NCI-H146 treated with DMSO at 0.1 percent for 48 hours (cell line): ENCODE measurements at regions not wholly inside any gene's neighbourhood (a gene's known extent, or its start where the extent isn't known, plus 50 kb on each side); places are given as distances from the start of the nearest gene placed in this dataset.

Source experiments
- DNase-seq: peaks from one replicate; lab custom pipeline; 2025; ENCODE audit not compliant: unreplicated experiment; lab: John Stamatoyannopoulos, UW

DNA sequence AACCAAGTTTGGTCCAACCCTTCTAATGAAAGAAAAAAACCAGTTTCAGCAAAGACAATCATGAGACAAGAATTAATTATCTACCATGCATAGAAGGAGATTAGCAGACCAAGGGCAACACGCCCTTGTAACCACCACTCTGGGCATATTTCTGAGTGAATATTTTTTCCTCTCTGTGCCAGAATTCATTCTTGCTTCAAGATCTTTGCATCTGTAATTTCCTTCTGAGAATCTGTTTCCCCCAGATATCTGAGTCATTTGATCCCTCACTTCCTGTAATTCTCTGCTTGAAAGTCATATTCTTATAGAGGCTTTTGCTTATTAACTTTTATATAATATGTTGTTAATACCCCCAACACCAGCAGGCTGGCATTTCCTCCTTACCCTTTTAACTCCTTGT, 243.7 kb downstream of the SLC16A7 start:
- no peak for DNase-seq

DNA sequence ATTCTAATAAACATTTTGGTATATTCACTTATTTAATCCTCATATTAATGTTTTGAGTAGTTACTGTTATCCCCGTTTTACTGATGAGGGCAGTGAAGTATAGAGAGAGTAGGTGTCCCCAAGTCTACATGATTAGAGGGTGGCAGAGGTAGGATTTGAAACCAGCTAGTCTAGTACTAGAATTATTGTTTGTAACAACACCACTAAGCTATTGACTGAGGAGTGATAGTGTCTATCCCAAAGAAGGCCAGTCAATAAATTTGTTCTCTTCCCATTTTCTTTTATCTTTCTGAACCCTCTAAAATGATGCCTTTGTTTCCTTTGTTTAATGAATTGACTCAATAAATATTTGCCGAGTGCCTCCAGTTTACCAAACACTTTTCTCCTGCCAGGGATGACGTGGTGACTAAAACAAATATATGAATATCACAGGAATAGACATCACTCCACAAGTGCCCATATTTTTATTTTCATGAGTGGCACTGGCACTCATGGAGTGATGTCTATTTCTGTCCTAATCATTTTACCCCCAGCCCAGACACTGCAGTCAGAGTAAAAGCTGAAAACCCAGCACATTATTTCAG, 247.5 kb downstream of the SLC16A7 start:
- DNase-seq, result peak; percentile 61

DNA sequence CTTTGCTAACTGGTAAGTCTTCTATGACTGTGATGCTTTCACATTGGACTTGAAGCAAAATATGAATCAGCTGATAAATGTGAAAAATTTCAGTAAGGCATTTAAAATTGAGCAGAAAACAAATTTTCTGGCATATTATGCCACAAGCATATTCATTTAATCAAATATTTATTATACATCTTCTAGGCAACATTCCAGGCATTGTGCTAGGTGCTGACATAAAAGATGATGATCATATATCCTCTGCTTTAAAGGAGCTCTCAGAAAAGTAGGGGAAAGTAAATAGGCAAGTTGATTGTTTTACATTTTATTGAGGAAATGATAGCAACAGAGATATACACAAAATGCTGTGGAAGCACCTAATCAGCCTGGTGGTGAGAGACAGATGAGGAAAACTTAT, 248.9 kb downstream of the SLC16A7 start:
- no peak for DNase-seq

DNA sequence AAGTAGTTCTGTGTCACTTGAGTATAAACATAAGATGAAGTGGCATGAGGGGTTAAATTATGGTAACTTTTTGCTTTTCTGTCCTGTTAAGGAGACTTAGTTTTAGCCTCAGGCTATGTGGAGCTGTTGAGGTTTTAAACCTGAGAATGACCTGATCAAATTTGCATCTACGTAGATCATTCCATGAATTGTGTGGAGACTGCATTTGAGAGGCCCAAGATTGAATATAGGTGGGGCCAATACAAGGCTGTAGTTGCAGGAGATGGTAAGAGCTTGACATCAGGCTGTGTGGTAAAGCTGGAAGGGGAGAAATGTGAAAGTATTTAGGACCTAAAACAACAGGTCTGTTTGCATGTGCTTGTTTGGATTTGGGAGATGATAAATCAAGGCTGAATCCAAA, 249.5 kb downstream of the SLC16A7 start:
- no peak for DNase-seq

DNA sequence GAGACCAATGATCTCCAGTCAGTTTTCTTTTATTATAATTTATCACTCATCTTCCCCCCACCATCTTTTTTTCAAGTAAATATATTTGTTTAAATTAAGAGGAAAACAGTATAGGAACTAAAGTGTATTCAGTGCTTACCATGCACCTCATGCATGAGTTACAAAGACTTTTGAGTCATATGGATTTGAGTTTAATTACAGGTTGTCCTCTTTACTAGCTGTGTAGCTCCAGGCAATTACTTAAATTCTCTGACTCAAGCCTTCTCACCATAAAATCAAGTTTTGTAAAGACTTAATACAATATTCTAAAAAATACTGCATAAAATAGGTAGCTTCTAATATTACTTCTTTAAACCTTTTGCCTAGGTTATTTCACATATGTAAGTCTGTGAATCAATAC, 251.3 kb downstream of the SLC16A7 start:
- no peak for DNase-seq

DNA sequence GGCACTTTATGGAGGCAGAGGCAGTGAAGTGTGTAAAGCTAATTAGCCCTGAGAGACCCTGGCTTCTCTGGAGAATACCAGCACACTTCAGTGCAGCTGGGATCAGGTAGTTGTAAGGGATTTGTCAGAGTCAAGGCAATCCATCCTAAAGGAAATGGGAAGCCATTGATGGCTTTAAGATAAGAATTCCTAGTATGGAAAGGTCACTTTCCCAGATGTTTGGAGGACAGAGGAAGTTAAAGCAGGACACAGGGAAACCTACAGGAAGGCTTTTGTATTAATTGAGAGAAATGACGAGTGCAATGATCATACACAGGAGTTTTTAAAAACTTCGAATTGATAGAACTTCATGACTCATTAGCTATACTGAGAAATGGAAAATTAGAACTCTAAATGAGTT, 254.4 kb downstream of the SLC16A7 start:
- no peak for DNase-seq

DNA sequence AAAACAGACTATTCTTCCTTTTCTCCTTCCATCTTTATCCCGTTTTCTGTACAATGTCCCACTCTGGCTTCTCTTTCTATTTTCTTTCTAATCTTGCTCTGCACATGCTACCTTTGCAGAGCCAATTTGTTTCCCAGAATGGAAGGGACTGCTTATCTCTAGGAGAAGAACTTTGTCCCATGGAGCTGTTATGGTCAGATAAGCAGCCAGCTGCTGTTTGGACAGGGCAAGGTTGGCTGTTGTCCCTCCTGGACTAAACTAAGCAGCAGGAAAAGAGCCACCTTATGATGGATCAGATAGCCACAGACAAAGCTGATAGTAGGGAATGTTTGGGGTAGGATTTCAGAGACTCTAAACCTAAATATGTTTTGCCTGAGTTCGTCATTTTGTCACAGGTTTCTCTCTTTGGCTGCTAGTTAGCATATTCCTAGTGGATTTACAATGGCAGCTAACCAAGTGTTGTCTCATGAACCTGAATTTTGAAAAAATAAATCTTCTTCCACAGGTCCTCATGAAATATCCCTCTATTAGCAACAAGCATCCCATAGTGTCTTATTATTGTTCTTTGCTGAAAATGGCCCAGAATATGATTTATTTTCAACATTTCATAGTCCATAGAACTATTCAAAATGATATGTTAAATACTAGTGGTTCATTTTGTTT, 262.8 kb downstream of the SLC16A7 start:
- no peak for DNase-seq

DNA sequence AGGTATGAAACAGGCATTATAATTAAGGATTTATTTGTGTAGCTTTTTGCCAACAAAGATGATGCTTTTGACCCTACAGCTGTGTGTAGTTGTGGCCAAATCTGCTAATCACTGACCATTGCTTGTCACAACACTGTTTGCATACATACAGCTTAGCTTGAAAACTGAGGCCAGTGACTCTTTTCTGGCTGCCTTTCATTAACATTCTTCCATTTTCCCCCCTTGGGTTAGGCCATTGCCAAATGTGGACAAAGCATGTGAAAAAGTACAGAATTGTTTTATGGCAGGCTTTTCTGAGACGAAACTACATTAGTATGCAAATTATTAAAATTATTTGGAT, 263.3 kb downstream of the SLC16A7 start:
- DNase-seq, result no peak

DNA sequence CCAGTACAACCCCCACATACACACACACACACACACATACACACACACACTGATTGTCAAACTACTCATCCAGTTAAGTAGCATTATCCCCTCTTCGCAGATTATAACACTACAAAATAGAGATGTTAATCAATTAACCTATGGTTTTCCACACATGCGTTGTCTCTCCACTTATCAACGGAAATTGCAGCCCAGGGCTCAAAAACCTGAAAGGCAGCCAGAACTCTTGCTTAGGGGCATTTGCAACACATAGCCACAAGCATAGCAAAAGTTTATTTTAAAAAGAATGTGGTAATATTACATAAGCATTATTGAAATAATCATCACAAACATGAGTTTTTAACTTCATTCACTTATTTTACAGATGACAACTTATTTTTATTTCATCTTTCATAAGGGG, 265.8 kb downstream of the SLC16A7 start:
- DNase-seq, result no peak

DNA sequence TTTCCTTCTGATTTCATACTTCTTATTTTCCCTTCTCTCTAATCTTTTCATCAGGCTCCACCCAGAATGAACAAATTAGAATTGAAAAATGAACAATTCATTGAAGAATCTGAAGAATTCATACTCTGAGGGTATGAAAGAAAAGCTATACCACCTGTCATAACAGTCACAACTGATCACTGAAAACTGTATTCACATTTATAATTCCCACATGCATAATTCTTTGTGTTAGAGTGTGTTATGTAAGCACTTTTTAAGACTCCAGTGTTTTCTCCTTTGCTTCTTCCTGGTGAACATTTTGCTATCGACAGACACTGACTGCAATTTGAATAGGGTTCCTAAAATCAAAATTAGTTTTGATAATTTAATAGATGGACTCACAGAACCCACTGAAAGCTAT, 271.2 kb downstream of the SLC16A7 start:
- no peak for DNase-seq

DNA sequence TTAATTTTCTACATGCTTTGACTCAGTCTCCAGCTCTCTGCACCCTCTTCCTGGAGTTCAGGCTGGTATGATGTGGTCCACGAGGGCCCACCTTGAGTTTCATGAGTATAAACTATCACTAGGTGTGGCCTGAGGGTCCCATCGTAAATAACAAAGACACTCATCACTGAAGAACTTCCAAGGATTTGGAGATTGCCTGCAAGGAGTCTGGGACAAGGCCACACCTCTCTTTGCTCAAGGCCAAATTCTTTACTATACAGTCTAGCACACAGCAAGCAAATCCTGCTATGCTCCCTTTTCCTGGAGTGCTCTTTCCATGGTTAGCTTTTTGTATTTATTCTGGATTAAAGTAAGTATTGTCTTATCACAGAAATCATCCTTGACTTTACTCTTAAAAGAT, 271.9 kb downstream of the SLC16A7 start:
- no peak for DNase-seq

DNA sequence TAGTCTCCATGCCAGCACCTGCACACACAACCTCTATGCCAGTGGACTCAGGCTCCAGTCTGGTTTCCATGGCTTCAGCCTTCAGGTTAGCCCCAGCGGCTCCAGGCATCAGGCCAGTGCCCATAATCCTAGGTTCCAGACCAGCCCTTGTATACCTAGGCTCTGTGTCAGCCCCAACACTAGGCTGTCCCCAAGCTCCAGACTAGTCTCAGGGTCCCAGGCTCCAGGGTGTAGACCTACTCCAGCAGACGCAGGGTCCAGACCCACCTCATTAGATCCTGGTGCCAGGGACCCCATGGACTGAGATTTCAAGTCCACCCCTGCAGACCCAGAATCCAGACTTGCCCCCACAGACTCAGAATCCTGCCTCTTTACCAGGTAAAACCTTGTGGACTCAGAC, 275.9 kb downstream of the SLC16A7 start:
- DNase-seq, result no peak

DNA sequence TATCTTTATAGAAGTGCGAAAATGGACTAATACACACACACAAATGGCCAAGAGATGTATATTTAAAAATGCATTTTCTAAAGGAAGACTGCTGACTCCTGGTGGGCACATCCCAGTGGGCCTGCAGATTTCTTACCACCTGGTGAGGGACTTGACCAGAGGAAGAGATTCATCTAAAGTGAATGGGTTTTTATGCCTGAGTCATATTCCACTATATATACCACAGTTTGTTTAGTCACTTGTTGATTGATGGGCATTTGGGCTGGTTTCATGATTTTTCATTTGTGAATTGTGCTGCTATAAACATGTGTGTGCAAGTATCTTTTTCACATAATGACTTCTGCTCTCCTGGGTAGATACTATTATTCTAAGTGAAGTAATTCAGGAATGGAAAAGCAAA, 277.3 kb downstream of the SLC16A7 start:
- no peak for DNase-seq

DNA sequence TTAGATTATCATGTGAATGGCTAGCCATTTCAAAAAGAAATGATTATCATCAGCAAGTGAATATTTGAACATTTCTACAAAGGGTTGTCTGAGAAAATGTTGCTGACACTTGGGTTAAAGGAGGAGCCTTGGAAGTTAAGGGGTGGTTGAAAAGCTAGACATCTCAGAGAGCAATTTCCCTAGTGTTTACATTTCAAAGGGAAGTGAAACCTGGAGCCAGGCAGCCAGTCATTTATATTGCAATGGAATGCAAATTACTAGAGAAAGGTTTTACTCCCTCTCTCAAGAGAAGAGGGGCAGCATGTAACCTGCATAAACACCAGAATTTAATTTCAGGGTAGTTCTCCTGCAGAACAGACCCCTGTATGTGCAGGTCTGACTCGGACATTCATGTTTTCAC, 279.0 kb downstream of the SLC16A7 start:
- DNase-seq, result no peak

DNA sequence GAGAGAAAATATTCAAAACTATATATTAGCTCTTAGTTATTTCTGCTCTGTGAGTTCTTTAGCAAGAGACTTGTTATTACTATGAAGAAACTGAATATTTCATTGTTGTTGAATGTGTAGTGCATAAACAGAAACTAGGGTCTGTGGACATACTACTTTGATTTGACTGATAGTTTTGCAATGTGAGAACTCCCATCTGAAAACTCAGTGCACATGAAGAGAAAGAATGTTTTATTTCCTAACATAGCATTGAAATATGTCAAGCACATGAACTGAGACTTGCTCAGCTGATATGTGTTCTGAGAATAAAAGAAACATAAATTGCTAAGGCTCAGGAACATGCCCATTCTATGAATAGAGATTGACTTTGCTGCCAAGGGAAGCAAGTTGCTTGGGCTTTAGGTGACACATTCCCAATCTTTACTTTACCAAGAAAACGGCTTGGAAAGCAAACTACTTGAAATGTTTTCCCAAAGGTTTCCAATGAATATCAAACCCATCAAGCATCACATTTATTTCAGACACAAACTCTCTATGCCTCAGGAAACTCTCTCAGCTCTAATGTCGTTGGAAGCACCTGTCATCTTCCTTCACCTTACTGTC, 290.4 kb downstream of the SLC16A7 start:
- no peak for DNase-seq

DNA sequence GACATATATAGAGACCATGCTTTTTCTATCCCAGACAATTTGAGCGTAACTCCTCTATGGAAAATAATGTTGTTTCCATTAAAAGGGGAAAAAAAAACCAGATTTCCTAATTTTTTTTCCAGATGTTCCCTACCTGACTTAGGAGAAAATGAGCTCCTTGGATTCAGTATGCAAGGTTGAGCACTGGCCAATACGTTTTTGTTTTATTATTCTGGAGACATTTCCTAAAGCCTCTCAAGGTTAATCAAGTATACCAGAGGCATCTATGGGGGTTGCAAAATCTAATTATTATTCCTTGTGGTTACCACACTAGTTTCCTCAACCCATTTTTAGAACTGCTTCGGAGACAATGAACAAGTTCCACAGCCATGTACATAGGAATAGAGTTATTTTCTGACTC, 291.3 kb downstream of the SLC16A7 start:
- DNase-seq, result no peak

DNA sequence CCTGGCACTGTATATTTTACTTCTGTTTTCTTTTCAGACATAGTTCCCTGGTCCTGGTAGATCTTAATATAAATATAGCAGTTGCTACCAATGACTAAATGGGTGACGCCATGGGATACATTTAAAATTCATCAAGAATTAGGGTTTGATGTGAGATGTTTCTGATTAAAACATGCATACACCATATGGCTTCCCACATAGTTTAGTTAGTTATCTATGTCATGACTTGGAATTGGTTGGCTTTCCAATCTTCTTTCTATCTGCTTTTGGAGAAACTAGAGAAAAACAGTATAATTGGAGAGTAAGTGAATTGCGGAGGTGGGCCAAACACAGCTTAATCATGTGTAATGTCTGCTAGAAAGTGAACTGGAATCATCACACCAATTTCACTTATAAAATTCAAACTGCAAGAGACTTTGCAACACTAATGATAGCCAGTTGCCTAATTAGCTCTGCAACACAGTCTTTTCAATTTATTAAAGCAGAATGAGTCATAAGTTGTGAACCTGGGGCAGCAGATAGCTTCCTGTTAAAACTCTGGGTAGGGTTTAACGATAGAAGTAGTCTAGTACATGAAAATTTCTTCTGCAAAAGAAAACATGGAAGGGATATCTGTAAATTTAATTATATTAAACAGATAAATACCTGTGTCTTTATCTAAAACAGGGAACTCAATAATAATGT, 295.2 kb downstream of the SLC16A7 start:
- DNase-seq, result no peak

DNA sequence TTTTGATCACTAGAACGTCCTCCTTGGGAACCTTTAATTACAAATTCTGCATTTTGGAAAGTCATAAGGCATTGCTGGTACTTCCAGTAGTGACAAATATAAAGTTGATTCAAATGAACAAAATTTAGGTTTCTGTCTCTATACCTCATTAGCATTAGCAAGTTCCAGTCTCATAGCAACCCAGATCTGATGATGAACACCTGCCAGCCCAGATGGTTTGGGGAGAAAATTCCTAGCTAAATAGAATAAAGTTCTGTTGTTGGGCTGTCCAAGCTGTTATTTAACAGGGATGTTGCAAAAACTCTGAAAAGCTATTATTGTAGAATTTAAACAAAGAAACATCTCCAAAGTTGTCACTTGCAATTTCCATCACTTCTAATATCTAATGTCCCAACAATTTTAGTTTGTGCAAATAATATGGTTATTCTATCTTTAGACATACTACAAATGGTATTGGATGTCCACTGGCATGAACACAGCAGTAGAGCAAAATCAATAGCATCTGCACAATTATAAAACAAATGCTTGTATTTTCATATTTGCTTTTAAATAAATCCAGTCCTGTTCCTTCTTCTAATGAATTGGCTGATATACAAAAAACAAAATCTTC, 299.4 kb downstream of the SLC16A7 start:
- no peak for DNase-seq

DNA sequence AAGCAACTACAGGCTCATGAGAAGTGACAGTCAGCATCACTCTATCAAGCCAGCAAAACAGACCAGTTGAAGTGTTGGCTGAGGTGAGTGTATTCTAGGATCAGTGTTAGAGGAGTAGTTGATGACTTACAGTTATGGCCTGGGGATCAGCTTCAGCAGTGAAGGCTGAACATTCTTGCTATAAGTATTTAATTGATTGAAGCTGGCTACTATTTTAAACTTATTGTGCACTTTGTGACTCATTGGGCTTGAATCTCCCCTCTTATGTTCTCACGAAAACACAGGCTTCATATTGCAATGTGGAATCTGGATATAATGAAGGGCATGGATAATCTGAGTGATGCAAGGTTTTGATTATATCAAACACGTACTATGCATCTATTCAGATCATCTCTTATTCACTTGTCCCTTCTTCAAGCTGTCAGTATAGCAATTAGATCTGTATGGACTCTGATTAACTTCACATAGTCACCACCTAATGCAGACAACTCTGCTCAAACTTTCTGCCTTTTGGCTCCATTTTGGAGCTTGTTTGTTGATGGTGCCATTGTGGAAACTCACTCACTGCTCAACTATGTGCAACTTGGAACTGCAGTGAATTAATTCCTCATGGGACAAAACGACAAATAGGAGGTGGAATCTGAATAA, 309.2 kb downstream of the SLC16A7 start:
- DNase-seq, result no peak

DNA sequence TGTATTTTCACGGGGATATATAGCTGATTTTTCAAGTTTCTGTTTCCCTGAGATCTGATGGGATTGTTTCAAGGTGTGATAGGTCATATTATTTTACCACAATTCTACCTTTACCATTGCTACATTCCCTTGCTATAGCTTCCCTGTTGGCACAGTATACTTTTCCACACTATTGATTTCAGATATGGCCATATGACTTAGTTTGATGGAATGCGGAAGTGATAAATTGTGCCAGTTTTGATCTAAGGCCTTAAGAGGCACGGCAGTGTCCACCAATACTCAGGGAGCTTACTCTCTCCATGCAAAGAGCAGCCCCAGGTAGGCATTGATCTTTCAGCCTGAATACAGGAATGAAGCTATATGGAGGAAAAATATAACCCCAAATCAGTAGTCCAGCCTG, 315.7 kb downstream of the SLC16A7 start:
- no peak for DNase-seq

DNA sequence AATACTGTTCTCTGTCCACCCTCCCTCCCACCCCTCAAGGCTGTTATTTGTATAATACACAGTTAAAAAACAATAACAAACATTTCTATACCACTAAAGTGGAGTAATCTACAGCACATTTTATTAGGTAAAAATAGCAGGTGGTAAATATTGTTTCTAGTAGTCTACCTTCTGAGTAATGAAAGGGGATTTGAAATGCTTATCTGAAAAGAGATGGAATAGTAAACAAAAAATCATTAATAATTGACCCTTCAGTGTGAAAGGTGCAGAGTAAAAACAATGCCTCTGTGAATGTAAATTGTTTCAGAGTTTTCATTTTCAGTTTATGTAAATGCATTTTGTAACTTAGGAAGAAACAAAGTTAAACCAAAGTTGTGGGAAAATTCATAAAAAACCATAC, 321.2 kb downstream of the SLC16A7 start:
- DNase-seq, result no peak

DNA sequence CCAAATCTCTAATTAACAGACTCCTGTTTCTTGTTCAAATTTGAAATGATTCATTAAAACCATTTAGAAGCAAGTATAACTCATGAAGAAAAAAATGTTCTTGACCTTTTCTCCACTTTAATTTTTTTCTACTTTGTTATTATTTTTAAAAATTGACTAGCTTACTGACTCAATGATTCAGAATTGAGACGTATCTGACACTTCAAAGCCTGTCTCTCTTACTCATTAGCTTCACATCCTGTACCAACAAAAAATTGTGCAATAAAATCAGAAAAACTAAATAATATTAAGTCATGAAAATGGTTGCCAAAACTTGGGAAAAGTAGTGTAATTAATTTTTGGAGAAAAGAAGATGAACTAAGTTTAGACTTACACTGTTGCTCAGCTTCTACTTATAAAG, 331.2 kb downstream of the SLC16A7 start:
- DNase-seq, result no peak
